DMS79 (cell line): ENCODE measurements at regions not wholly inside any gene's neighbourhood (a gene's known extent, or its start where the extent isn't known, plus 50 kb on each side); places are given as distances from the start of the nearest gene placed in this dataset.

Experiments used
- DNase-seq: peaks from one replicate; lab custom pipeline; 2025; lab: John Stamatoyannopoulos, UW

GRCh38 chr3:139284221-139284620, 59.6 kb upstream of the MRPS22 start:
- DNase-seq, result no peak

- no peak for DNase-seq
These were observed 58.1 kb upstream of the MRPS22 start for GRCh38 chr3:139285691-139286090.

- no peak for DNase-seq
These were observed 57.6 kb upstream of the MRPS22 start for GRCh38 chr3:139286241-139286640.

- DNase-seq, result no peak
These were observed 57.0 kb upstream of the MRPS22 start for GRCh38 chr3:139286825-139287224.

- no peak for DNase-seq
These were observed 56.3 kb upstream of the MRPS22 start for GRCh38 chr3:139287557-139287956.

- DNase-seq, result no peak
These were observed 55.5 kb upstream of the MRPS22 start for GRCh38 chr3:139288266-139288821.

- DNase-seq, result no peak
These were observed 53.8 kb upstream of the MRPS22 start for GRCh38 chr3:139289860-139290524.

GRCh38 chr3:139291276-139292051, 52.4 kb upstream of the MRPS22 start:
- no peak for DNase-seq

- DNase-seq, result no peak
These were observed 51.6 kb upstream of the MRPS22 start for GRCh38 chr3:139292192-139292591.

GRCh38 chr3:139292711-139293664, 50.8 kb upstream of the MRPS22 start:
- DNase-seq, result no peak

- no peak for DNase-seq
These were observed 50.2 kb upstream of the MRPS22 start for GRCh38 chr3:139293665-139294023.
